ENCODE measurements at regions not wholly inside any gene's neighbourhood (a gene's known extent, or its start where the extent isn't known, plus 50 kb on each side); places are given as distances from the start of the nearest gene placed in this dataset.

DNA sequence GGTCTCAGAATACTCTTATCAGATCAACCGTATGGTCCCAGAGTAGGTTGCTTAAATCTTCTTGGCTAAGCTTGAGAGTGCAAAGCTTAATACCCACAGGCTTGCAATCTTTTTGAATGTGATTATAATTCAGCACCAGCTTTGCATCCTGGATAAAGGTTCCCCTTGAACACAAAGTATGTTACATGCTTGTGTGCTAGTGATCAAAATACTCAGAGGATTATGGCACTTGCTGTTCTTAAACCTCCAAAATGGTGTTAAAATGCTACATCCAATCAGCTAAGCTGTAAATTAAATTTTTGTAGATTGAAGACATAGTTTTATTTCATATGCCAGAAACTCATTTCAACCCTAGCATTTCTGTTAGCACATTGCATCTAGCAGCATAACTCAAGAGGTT, 812.2 kb upstream of the TENM3 start:
- DNase-seq, result no peak

DNA sequence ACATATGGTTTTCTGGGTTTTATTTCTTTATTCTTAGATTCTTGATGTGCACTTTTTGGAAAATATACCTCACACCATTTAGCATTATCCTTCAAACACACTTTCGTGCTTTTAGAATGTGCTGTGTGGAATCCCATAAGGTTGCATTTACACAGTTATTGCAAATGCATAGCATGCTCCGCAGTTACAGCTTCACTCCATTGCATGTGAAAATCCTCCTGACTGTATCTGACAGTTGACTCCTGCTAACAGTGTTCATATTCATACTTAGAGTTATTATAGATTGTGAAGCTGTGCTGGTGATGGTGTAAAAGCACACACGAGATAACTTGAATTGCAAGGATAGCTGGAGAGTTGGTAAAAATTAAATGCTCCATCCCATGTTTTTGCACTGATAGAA, 811.5 kb upstream of the TENM3 start:
- DNase-seq, result no peak

DNA sequence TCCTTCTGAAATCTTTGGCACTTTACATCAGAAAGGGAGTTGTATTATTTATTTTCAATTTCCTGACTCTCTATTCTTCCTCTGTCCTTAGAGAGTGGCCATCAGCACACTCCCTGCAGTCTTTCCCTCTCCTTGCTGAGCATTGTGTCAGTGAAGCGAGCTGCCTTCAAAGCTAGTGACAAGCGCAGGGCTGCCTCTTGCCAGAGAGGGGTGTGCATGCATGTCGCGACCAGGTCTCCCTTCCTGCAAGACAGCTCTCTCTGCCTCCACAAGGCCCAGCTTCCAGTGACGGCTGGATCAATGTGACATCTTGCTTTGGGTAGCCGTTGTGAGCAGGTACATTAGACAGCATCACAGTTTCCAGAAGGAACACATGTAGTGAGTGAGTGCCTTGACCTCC, 810.9 kb upstream of the TENM3 start:
- DNase-seq, result no peak

DNA sequence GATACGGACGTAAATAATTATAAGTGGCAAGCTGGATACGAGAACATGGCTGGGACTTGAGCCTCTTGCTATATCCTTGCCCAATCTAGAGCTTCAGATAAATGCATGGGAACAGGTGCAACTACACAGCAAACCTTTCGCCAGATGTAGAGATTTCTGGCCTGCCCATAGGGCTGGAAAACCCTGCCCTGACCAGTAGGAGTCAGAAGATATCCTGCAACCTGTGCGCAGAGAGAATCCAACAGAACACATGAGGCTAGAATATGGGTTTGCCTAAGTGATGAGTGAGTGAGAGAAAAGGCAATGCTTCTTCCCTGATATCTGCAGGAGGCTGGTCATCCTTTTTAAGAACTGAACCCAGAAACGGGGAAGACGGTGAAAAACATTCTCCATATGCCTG, 805.3 kb upstream of the TENM3 start:
- DNase-seq, result no peak

DNA sequence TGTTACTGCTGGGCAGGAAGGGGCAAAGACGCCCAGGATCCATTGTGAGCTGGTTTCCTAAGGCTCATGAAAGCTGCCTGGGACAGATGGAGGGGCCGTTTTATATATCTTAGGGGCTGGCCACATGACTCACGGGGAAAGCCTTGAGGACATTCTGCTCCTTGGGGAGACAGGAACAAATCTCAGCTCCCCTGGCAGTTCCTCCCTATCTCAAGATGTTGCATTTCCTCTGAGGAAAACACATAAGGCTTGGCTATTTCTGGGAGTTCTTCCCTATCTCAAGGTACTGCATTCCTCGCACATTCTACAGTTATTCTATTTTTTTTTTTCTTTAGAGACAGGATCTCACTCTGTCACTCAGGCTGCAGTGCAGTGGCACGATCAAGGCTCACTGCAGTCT, 804.6 kb upstream of the TENM3 start:
- DNase-seq, result no peak

DNA sequence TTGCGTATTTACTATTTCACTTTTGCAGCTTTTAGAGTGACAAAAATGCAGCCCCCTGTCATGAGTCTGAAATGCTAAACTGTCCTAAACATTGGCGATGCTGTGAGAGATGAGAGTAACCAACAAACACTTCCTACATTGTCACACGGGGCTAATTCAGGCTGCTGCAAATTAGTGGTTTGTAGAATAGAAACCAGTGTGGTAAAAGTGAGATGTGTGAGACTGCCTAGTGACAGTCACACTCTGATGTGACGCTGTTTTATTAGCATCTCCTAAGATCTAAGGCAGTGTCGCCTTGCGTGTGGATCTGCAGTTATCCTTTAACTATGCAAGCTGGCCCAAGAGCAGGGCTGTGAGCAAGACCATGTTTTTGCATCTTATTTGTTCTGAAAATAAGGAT, 800.2 kb upstream of the TENM3 start:
- DNase-seq, result no peak

DNA sequence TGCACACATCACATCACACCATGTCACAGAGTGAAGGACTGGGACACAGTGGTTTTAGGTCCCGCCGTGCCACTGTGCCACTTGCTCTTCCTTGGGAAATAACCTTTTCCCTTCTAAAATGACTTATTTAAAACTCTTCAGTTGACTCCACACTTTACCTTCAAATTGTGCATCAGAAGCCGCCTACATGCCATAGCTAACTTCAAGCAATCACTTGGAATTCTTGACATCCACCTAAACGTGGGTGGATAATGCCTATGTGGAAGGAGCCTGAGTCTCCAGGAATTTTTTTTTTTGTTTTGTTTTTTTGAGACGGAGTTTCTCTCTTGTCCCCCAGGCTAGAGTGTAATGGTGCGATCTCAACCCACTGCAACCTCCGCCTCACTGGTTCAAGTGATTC, 777.4 kb upstream of the TENM3 start:
- no peak for DNase-seq

DNA sequence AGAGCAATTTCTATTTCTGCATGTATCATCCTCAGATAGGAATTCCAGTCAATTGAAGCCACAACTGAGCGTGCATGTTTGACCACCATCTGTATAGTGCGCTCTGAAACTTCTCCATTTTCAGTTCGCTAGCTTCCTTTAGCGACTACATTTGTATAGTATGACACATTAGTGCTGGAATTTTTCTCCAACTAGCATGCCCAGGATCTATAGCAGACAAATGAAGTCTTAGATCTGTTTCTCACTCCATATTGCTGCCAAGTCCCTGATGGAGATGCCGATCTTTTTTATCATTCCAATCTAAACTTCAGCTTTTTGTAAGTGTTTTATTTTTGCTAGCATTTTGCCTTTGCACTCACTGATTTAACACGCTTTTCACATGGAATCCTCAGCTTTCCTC, 774.8 kb upstream of the TENM3 start:
- no peak for DNase-seq

DNA sequence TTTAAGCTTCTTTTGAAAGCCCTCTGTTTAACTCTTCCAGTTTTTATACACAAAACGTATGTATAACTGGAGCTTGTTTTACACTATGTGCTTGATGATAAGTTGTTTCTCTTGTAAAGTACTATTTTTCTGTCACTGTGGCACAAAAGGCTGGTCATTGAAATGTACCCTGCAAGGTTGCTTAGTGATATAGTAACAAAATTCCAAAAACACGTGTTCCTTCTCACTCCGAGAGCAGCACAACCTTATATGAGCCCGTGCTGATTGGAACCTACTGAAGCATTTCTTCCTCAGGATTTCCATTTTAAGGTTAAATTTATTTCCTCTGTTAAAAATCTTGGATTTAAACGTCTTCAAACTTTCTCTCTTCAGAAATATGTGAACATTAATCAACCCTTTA, 772.9 kb upstream of the TENM3 start:
- no peak for DNase-seq

DNA sequence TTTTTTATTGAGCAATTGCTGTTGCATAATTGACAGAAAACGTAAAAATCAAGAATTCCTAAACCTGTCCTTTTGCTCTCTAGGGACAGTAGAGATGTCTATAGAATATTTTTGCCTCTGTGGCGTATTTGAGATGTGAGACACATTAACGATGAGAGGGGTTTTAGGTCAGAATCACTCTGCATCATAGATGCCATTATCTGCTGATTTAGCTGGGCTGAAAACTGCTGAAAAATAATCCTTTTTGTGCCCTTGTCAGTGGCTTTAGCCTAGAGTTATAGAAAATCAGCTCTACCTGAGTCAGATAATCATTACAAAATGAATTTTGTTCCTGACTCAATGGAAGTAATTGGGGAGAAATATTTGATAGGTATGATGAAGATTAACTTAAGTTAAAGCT, 767.8 kb upstream of the TENM3 start:
- no peak for DNase-seq

DNA sequence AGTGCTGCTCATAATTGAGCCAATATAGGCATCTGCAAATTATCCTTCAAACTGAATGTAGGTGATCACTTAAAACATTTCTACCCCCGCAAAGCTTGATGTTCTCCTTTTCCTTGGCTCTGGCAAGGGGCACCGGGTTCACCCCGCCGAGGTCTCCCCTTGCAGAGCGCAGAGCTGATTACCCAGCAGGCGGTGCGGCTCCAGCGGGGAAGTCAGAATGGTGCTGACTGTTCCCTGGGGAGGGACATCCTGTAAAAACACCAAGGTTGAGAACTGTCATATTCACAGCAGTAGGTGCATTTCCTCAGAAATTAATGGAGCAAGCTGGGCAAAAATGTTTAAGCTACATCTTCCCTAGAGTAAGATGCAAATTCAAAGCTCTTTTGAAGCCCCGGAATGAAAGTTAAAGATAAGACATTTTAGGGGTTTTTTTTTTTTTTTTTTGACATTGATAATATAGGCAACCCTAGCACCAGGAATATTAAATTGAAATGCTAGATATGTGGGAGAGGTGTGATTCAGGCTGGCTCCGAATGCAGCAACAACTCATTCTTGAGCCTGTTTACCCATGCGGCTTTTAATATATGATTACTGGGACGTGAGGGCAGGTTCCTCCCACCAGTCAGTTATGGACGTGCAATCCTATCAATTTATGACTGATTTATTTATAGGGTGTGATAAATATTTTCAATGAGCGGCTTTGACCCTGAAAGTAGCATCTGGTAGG, 767.3 kb upstream of the TENM3 start:
- DNase-seq, result no peak

DNA sequence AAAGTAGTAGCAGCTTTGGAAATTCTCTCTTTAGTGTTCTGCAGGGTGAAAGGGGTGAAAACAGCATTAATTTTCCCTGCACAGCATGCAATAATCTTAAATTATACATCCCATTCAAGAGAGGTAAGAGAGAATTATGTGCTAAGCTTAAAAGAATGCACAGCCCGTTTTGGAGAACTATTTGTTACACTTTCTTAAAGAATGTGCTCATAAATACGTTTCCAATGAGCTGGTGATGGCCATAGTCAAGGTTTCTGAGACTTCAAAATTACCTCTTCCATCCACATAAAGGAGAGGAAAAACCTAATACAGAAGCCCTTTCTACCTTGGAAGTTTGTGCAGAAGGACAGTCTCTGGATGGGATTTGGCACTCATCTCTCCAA, 766.7 kb upstream of the TENM3 start:
- DNase-seq, result no peak

DNA sequence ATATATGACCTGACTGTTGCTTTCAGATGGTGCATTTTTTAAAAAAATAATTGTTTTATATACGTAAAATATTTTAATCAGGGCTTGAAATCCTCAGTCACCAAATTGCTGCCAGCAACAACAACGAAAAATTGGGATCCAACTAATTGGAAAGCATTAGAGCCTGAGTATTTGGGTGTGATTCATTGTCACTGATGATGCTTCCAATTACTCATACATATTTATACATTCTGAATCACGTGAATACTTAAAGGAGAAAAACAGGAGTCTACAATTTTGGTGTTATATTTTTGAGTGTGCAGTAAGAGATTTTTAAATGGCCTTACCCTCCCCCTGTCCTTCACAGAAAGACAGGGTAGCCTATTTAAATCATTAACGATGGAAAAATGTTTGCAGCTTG, 765.6 kb upstream of the TENM3 start:
- no peak for DNase-seq

DNA sequence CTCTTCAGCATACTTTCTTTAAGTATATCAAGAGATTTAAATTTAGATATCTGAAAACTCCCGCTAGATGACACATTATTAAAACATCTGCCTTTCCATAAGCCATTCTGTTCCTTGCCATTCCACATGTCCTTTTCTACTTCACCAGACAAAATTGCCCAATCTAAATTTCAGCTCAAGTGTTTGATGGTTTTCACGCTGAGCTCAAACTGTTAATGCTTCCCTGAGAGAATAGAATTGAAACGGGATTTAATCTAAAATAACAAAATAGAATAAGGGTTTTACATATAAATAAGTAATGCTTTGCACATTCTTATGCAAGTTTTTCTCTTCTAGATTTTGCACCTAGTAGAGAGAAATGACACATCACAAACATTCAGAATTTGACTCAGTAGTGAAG, 764.5 kb upstream of the TENM3 start:
- no peak for DNase-seq

DNA sequence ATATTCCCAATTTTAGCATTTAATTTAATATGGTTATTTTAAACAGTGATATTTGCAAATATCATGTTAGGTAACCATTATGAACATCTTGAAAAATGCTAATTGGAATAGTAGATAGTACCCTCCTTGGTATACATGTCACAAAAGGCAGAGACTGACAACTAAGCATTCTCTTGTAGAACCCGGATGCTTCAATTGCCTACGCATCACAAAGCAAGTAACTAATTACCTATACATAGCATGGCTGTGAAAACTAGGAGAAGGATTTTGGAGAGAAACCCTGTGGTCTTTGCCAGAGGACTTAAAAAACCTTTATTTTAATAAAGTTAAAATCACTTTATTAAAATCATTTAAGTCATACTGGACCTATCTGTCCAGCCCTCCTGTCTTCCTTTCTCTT, 764.1 kb upstream of the TENM3 start:
- DNase-seq, result no peak

DNA sequence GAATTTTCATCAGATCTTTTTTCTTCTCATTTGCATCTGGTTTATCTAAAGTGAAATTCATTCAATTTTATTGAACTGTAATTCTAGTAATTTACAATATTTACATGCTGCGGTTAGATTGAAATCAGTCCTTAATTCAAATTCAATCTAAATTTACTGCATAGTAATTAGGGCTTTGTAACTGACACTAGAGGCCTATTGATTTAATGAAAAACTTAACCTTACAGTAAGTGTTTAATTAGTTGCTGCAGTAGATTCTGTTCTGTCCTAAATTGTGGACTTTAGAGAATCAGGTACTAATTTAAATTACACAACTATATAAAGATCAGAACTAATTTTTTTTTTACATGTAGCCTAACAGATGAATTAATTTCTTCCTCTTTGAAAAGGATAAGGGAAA, 758.8 kb upstream of the TENM3 start:
- no peak for DNase-seq

DNA sequence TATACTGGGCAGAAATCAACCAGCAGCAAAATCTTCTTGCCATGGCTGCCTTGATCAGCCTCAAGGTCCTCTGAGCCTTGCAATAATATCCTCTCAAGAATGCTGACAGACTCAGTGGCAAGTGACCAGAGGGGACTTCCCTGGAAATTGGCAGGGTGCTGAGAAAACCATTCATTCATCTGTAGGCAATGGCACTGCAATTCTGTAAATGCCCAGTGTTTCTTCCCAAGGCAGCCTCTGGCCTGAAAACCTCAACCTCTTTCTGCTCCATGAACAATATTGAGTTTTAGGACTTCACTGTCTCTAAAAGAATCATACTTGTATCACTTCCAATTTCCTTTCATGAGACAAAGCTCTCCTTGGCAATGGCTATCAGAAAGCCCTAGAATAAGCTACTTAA, 754.3 kb upstream of the TENM3 start:
- no peak for DNase-seq

DNA sequence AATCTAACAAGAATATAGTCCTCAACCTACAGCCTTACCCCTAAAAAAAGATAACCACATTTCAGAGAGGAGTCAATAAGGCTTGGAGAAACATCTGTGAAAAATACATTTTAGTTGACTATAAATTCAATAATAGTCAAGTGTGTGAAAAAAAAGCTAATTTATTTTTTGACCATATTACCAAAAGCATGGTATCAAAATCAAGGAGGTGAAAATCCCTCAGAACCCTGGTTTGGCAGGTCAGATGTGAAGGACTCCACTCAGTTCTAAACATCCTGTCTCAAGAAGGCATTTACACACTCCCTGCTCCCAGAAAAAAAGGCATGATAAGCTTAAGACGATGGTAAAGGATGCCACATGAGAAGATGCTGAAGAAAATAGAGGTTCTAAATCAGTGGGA, 745.1 kb upstream of the TENM3 start:
- no peak for DNase-seq

DNA sequence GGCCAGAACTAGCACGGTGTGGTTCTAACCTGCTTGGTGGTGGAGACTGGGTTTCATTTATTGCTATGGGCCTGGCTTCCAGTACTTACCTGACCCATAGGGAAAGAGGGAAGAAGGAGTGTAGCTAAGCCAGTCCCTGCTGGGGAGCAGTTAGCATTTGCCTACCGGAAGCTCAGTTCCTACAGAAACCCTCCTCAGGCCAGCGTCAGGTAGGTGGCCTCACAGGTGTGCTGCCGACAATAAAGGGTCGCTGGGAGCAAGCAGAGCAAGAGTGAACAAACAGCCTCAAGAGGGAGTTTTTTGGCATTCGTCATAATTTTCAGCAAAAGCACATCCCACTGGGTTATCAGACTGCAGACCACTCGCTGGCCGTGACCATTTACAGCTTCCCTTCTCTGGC, 740.6 kb upstream of the TENM3 start:
- no peak for DNase-seq

DNA sequence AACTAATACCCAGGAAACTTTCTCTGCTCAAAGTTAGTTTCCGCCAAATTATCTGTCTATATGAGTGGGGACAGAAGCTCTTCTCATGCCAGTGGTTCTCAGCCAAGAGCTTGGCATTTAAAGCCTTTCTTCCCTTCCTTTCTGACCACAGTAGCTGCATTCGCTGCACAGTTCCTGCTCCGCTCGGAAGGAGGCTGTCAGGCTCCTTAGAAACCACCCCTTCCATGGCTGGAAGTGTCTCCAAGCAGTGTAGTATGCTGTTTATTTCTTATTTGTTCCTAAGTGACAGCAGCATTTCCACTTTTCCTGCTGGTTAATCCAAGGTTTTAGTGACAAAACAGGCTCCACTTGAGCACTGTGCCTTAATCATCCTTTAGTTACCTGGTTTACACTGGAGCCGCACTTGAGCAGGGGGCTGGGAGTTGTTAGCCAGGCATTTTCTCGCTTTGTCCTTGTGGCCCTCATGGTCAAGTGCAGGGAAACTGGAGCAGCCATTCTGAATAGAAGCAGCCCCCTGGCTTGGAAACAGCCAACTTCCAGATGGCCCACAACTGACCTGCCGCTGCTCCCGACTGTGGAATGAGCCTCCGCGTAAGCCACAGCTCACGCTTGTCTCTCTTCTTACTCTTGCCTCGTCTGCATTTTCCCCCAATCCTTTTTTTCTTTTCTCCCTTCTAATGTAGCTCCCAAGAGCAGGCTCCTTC, 739.4 kb upstream of the TENM3 start:
- no peak for DNase-seq

DNA sequence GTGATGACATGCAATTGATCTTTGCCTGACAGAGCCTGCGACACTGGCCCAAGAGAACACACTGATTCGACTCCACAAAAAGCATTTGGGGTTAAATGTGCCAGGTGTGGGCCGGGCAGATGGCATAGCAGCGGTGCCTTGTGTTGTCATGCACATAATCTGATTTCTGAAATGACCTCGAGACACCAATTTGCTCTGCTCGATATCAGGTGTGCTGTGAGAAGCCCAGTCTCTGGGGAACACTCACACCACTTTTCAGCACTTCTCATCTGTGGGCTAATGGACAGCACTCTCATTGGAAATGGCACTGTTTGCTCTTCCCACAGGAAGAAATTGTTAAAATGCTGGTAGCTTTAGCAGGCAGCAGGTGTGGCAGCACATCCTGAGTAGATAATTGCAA, 738.3 kb upstream of the TENM3 start:
- no peak for DNase-seq

DNA sequence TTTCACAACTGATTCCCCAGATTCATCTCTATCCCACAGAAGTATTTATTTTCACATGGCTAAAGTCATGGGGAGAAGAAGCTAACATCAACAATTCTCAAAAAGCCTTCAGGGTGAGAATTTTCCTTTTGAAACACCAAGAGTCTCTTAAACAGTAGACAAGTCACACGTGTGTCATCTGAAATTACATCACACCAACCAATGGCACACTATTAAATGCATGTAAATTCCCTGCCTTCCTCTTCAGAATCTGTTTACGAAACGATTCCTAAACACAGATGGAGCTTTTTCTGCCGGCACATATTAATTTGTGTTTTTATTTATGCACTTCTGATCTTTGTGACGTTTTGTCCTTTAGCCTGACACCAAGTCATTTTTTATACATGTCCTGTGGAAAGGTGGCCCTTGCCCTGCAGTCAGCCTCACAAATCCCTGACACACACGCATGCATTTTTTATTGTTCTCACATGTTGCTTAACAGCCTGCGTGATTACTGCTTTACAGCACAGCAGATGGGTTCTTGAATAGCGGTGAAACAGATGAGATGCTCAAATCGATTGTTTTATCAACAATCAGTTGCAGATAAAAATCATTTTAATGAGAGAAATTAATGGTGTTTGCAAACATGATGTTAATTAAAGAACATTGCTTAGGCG, 735.9 kb upstream of the TENM3 start:
- no peak for DNase-seq

DNA sequence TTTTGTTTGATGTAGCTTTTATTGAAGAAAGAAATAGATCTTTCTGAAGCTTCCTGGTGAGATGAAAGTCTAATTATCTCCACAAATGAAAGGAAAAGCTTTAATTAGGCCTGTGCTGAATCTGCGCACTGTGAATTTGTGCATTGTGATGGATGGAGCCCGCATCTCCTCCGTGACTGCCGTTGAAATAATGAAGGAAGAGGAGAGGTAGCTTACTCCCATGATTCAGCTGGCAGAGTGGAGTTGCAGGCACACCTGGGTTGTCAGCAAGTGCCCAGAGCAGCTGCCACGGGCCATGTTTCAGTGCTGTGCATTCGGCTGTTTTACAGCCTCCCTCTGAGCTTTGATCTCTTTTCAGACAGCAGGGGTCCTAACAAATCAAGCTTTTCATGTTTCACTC, 735.3 kb upstream of the TENM3 start:
- DNase-seq, result no peak

DNA sequence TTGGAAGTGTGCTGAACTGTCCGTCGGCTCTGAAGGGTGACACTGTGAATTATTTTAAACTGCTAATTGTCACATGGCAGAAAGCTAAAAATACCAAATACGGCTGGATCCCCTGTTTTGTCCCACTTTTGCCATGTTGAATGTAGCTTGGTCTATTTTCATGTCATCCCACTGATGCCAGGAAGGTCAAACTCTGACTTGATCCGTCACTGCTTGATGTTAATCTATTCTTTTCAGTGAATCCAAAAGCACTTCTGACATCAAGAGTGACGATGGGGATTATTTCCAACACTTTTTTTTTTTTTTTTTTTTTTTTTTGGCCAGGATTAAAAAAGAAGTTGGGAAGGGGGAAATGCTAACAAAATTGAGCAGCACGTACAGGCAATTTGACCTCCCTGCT, 734.6 kb upstream of the TENM3 start:
- no peak for DNase-seq

DNA sequence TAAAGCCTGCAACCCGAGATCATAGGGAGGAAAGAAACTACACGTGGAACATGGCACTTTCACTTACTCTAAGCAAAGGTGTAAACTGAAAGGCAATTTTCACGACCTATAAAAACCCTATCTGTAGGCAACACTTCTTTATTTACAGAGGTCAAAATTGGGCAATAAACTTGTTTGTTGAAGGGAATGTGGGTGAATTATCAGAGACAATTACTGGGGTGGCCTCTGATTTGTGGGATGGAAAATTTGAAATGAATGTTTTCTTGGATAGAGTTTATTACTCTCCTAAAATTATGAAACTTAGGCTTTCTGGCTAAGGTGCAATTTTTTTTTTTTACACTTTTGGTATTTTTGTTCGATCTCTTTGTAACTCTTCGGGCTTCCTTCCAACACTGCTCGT, 734.1 kb upstream of the TENM3 start:
- no peak for DNase-seq

Measured in NCI-H226 (cell line).